ENCODE measurements at regions not wholly inside any gene's neighbourhood (a gene's known extent, or its start where the extent isn't known, plus 50 kb on each side); places are given as distances from the start of the nearest gene placed in this dataset.

DNA sequence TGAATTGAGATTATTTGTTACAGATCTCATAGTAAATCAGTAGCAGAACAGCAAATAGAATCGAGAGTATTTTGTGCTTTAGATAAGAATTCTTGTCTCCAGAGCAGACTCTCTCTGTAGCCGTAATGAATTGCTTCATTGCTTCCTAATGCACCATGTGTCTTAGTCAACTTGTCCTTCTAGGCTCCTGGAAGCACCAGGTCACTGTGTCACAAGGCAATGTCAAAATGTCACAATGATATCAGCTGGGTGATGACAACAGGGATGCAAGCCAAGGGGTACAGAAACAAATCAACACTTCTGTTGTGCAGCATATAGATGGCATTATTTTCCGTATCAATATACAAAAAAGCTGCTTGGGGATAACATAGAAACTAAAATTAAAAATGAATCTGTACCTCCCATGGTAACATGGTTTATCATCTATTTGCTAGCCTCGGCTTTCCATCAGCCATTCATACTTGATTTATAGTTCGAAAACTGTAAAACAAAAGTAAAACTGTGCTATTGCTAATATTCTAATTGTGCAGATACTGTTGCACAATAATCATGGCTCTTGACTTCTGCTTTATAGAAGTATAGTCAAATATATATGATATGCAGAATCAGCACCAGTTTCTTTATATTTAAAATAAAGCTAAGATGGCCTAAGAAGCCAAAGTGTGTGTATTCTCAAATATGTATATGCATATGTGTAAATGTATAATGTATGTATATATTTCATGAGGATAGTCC is 435.9 kb upstream of the TLE4 start:
- CTCF ChIA-PET: interaction anchor here (1.5 kb wide), 1 partner anchor 697 kb away, joined by 4 read pairs; no protein-coding TSS in a partner anchor
- DNase-seq (ENCODE audit: low read depth, low spot score): no peak
- Histone ChIP-seq H3K4me3 (ENCODE audit: low read depth, low read length) (no peak overlapping the region), H3K27me3 (ENCODE audit: control insufficient read depth, insufficient read depth, low read length) (no peaks in the 10 kb centered on the region), H3K9me3 (ENCODE audit: control insufficient read depth, insufficient read depth, low read length) (no peaks in the 10 kb centered on the region), H3K27ac (ENCODE audit: low read depth, low read length) (no peak overlapping the region)
- POLR2A ChIA-PET: no interaction called here
- TF ChIP-seq, protein P1, sequence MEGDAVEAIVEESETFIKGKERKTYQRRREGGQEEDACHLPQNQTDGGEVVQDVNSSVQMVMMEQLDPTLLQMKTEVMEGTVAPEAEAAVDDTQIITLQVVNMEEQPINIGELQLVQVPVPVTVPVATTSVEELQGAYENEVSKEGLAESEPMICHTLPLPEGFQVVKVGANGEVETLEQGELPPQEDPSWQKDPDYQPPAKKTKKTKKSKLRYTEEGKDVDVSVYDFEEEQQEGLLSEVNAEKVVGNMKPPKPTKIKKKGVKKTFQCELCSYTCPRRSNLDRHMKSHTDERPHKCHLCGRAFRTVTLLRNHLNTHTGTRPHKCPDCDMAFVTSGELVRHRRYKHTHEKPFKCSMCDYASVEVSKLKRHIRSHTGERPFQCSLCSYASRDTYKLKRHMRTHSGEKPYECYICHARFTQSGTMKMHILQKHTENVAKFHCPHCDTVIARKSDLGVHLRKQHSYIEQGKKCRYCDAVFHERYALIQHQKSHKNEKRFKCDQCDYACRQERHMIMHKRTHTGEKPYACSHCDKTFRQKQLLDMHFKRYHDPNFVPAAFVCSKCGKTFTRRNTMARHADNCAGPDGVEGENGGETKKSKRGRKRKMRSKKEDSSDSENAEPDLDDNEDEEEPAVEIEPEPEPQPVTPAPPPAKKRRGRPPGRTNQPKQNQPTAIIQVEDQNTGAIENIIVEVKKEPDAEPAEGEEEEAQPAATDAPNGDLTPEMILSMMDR (IDR thresholded peaks at IDR 0.05; ENCODE audit: low read depth, low read length): no peak

DNA sequence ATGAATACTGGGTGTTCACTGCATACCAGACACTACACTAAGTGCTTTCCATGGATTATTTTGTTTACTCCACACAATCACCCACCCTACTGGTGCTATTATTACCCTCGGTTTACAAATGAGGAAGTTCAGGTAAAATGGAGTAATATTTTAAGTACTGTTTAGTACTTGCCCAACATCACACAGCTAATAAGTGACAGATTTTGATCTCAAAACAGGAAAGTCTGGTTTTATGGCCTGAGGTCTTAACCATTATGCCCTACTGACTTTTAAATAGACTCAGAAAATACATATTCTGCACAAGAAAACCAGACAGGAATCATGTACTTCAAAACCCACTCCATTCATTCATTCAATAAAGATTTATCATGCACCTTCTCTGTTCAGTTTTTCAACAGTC is 431.0 kb upstream of the TLE4 start:
- H3K4me3 ChIP-seq (ENCODE audit: low read depth, low read length): no peak overlapping the region
- CTCF ChIA-PET: interaction anchor here (3.8 kb wide), 1 partner anchor 11 kb away, joined by 26 read pairs; no protein-coding TSS in a partner anchor
- H3K27ac ChIP-seq (ENCODE audit: low read depth, low read length): no peak overlapping the region
- H3K27me3 ChIP-seq (ENCODE audit: control insufficient read depth, insufficient read depth, low read length): no peaks in the 10 kb centered on the region
- DNase-seq (ENCODE audit: low read depth, low spot score): no peak
- TF ChIP-seq, protein P1 (IDR thresholded peaks at IDR 0.05; ENCODE audit: low read depth, low read length): no peak
- H3K9me3 ChIP-seq (ENCODE audit: control insufficient read depth, insufficient read depth, low read length): no peaks in the 10 kb centered on the region
- POLR2A ChIA-PET: no interaction called here

DNA sequence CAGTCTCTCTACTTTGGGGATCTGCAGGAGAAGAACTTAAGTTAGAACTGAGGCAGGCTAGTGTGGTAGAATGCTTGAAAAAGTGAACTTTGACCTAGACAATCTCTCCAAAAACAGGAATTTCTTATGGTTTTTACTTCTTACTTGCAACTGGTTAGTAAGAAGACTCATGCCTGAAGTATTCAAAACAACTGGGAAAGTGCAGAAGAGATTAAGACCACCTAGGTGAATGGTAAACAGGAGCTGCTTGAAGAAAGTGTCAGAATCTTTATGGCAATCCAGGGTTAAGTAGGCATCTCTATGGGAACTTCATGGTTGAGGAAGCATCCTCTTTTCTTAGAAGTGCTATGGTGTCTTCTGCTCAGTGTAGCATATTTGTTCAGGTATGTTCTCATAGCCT is 428.6 kb upstream of the TLE4 start:
- H3K27ac ChIP-seq (ENCODE audit: low read depth, low read length): no peak overlapping the region

DNA sequence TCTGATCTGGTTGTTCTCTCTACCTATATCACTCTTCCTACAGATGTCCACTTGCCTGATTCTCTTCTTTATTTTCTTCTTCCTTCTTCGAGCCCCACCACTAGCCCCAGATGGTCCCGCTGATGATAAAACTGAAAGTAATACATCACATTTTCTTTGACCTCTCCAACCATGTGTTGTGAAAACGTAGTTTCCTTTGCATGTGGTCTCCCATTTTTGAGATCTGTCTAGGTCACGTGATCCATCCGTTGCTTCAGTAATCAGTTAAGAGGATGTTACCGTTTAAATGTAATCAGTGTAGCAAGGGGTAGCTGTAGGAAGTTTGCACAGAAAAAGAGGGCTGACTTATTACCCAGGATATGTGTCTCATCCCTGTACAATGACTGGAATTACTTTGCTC is 426.3 kb upstream of the TLE4 start:
- no peak overlapping the region for H3K27ac ChIP-seq (ENCODE audit: low read depth, low read length)
- DNase-seq (ENCODE audit: low read depth, low spot score): no peak
- H3K9me3 ChIP-seq (ENCODE audit: control insufficient read depth, insufficient read depth, low read length): no peaks in the 10 kb centered on the region
- TF ChIP-seq, protein P1 (IDR thresholded peaks at IDR 0.05; ENCODE audit: low read depth, low read length): no peak
- H3K4me3 ChIP-seq (ENCODE audit: low read depth, low read length): no peak overlapping the region
- POLR2A ChIA-PET: no interaction called here
- CTCF ChIA-PET: no interaction called here
- H3K27me3 ChIP-seq (ENCODE audit: control insufficient read depth, insufficient read depth, low read length): no peaks in the 10 kb centered on the region

More for the DNA sequence above, 428.6 kb upstream of the TLE4 start:
- Histone ChIP-seq H3K9me3 (ENCODE audit: control insufficient read depth, insufficient read depth, low read length) (no peaks in the 10 kb centered on the region), H3K4me3 (ENCODE audit: low read depth, low read length) (no peak overlapping the region), H3K27me3 (ENCODE audit: control insufficient read depth, insufficient read depth, low read length) (no peaks in the 10 kb centered on the region)
- ChIA-PET POLR2A (no interaction called here), CTCF (interaction anchor here (0.6 kb wide), 1 partner anchor 552 kb away, joined by 3 read pairs; no protein-coding TSS in a partner anchor)
- no peak for DNase-seq (ENCODE audit: low read depth, low spot score)
- TF ChIP-seq, protein P1 (IDR thresholded peaks at IDR 0.05; ENCODE audit: low read depth, low read length): no peak

DNA sequence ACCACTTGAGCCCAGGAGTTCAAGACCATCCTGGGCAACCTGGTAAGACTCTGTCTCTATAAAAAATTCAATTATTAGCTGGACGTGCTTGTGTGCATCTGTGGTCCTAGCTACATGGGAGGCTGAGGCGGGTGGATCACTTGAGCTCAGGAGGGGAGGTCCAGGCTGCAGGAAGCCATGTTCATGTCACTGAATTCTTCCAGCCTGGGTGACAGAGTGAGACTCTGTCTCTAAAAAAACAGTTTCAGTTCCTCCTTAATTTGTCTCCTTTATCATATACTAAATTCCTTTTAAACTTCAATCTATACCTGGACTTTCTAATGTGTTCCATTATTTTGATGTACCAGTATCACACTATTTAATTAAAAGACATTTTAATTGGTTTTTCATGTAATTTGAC is 422.2 kb upstream of the TLE4 start:
- POLR2A ChIA-PET: no interaction called here
- Histone ChIP-seq H3K9me3 (ENCODE audit: control insufficient read depth, insufficient read depth, low read length) (no peaks in the 10 kb centered on the region), H3K27ac (ENCODE audit: low read depth, low read length) (no peak overlapping the region), H3K4me3 (ENCODE audit: low read depth, low read length) (no peak overlapping the region), H3K27me3 (ENCODE audit: control insufficient read depth, insufficient read depth, low read length) (no peaks in the 10 kb centered on the region)
- CTCF ChIA-PET: no interaction called here
- DNase-seq (ENCODE audit: low read depth, low spot score): no peak
- TF ChIP-seq, protein P1 (IDR thresholded peaks at IDR 0.05; ENCODE audit: low read depth, low read length): no peak
